ENCODE measurements at regions not wholly inside any gene's neighbourhood (a gene's known extent, or its start where the extent isn't known, plus 50 kb on each side); places are given as distances from the start of the nearest gene placed in this dataset.

DNA sequence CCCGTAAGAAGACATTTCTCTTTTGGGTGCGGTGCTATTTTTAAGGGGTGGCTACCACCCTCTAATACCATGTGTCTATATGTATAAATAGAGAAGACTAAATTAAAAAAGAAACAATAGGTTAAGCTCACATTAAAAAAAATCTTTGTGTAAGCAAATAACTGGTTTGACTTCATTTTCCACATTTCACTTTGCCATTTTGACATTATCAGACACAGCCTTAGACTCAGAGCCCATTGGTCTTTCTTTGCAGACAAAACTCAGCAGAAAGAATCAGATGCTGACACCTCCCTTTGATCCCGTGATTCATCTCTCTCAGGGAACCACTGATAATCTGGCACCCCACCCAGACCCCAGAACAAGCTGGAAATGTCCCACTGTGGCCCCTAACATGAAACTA, 74.5 kb downstream of the EMX2 start:
- no peak for TF ChIP-seq POLR2A (IDR thresholded peaks at IDR 0.05)
- TF ChIP-seq, protein P1, sequence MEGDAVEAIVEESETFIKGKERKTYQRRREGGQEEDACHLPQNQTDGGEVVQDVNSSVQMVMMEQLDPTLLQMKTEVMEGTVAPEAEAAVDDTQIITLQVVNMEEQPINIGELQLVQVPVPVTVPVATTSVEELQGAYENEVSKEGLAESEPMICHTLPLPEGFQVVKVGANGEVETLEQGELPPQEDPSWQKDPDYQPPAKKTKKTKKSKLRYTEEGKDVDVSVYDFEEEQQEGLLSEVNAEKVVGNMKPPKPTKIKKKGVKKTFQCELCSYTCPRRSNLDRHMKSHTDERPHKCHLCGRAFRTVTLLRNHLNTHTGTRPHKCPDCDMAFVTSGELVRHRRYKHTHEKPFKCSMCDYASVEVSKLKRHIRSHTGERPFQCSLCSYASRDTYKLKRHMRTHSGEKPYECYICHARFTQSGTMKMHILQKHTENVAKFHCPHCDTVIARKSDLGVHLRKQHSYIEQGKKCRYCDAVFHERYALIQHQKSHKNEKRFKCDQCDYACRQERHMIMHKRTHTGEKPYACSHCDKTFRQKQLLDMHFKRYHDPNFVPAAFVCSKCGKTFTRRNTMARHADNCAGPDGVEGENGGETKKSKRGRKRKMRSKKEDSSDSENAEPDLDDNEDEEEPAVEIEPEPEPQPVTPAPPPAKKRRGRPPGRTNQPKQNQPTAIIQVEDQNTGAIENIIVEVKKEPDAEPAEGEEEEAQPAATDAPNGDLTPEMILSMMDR (IDR thresholded peaks at IDR 0.05) = no peak
- TF ChIP-seq EP300 (IDR thresholded peaks at IDR 0.05) = no peak
